T47D (cell line): ENCODE measurements at regions not wholly inside any gene's neighbourhood (a gene's known extent, or its start where the extent isn't known, plus 50 kb on each side); places are given as distances from the start of the nearest gene placed in this dataset.

Experiments used
- DNase-seq, 2 experiments: peaks; one replicate each; pipeline versions ENCODE4 v3.0.0 to v3.0.0-alpha.2; 2011 to 2012; ENCODE audit warnings: low read depth in 1 of 2, low spot score in 1 of 2
- JUND ChIP-seq: IDR thresholded peaks from 2 replicates; pipeline ENCODE4 v1.6.1; 2012; ENCODE audit warnings: low read depth
- in situ Hi-C: cut with HindIII; loops from 2 replicates; pipeline ENCODE4 v1.10.0; 2016; ENCODE audit warnings: low sequenced_read_pairs, low pct_unique_long_range_greater_than_20kb

GRCh38 chr9:27655441-27655840 lies 82.2 kb upstream of the C9orf72 start:
- in situ Hi-C loops, result no loop called here
- TF ChIP-seq JUND, result no peak
- DNase-seq, result no peak

GRCh38 chr9:27659001-27659400 lies 85.7 kb upstream of the C9orf72 start:
- no peak for DNase-seq
- TF ChIP-seq JUND, result no peak
- in situ Hi-C loops, result no loop called here

GRCh38 chr9:27659571-27659970 lies 86.3 kb upstream of the C9orf72 start:
- TF ChIP-seq JUND, result no peak
- in situ Hi-C loops, result no loop called here

GRCh38 chr9:27660148-27660547 lies 86.9 kb upstream of the C9orf72 start:
- no peak for TF ChIP-seq JUND
- in situ Hi-C loops, result no loop called here
- no peak for DNase-seq

More at GRCh38 chr9:27659571-27659970, 86.3 kb upstream of the C9orf72 start:
- no peak for DNase-seq

- in situ Hi-C loops, result no loop called here
- no peak for TF ChIP-seq JUND
- no peak for DNase-seq
Observed at GRCh38 chr9:27663526-27663925, 90.2 kb upstream of the C9orf72 start.

- no peak for DNase-seq
- TF ChIP-seq JUND, result no peak
- in situ Hi-C loops, result no loop called here
Observed at GRCh38 chr9:27664121-27664779, 91.0 kb upstream of the C9orf72 start.

- no peak for DNase-seq
- in situ Hi-C loops, result no loop called here
- TF ChIP-seq JUND, result no peak
Observed at GRCh38 chr9:27665136-27665535, 91.9 kb upstream of the C9orf72 start.

GRCh38 chr9:27668280-27668679 lies 95.0 kb upstream of the C9orf72 start:
- in situ Hi-C loops, result no loop called here
- no peak for DNase-seq
- TF ChIP-seq JUND, result no peak

- no peak for TF ChIP-seq JUND
- no peak for DNase-seq
- in situ Hi-C loops, result no loop called here
Observed at GRCh38 chr9:27671636-27672035, 98.4 kb upstream of the C9orf72 start.

- TF ChIP-seq JUND, result no peak
- DNase-seq, result no peak
- in situ Hi-C loops, result no loop called here
Observed at GRCh38 chr9:27672718-27673117, 99.4 kb upstream of the C9orf72 start.

GRCh38 chr9:27673641-27674040 lies 100.4 kb upstream of the C9orf72 start:
- in situ Hi-C loops, result no loop called here
- no peak for DNase-seq
- TF ChIP-seq JUND, result no peak

GRCh38 chr9:27675354-27675753 lies 102.1 kb upstream of the C9orf72 start:
- no peak for TF ChIP-seq JUND
- in situ Hi-C loops, result no loop called here
- no peak for DNase-seq

GRCh38 chr9:27676827-27677226 lies 103.5 kb upstream of the C9orf72 start:
- in situ Hi-C loops, result no loop called here
- no peak for TF ChIP-seq JUND
- DNase-seq, result no peak

GRCh38 chr9:27679338-27679737 lies 106.1 kb upstream of the C9orf72 start:
- no peak for TF ChIP-seq JUND
- no peak for DNase-seq
- in situ Hi-C loops, result no loop called here
